Activated CD4-positive, alpha-beta T cell treated with anti-CD3 and anti-CD28 coated beads, Interleukin-2, amount 50 U/mL, for 16 hours (primary cell): ENCODE measurements at regions not wholly inside any gene's neighbourhood (a gene's known extent, or its start where the extent isn't known, plus 50 kb on each side); places are given as distances from the start of the nearest gene placed in this dataset.
"Not testable (repeated sequence)": the region's sequence is repeated elsewhere in the genome, so short reads cannot be mapped to it uniquely, and the experiment has no call there.

ENCODE experiments used
- DNase-seq: peaks from one replicate; pipeline ENCODE4 v3.0.0-alpha.2; 2020

DNA sequence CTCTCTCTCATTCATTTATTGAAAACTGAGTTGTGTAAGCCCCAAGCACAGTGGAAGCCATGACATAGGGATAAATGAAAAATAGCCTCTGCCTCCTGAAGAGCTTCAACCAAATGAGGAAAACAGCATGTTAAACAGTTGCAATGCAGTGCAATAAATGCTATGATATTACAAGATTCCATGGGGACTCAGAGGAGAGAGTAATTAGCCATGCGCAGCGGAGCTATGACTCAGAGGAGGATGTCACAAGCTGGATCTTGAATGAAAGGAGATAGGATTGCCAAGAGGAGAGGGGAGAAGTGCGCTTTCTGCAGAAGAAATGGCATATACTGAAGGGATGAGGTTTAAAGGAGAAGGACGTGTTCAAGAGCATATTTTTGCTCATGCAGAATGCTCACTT, 231.3 kb upstream of the PLXNA2 start:
- DNase-seq, result no peak

DNA sequence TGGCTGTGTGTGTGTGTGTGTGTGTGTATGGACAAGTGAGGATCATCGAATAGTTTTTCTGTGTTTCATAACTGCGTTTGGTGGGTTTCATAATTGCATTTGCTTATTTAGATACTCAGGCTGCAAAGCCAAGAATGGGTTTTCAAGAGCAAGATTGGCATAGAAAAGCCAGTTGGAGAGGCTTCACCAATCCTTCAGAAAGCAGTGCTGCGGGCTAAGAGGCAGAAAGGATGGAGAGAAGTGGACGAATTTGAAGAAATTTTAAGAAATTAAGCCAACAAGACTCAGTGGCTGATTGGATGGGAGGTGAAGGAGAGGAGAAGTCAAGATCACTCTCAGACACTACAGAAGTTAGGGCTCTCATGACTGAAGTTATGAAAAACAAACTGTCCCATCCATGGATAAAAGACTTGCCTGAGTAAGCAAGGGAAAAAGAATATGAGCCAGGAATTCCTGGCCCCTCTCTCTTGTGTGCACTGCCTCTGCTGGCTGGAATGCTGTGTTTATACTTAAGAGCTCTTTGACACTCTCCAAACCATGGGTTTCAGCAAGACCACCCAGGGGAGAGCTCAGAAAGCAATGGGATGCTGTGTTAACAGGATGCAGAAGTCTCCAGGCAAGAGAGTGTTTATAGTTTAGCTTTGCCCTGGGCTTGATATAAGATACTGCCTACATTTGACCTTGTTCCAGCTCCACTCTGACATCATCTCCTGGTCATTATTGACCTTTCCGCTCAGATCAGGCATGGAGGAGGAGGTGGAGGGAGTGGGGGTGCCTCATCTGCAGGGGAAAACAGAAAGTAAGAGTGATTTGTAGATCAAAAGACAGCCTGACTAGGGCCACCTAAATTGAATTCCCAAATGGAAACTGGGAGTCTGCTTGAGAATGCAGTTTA, 232.0 kb upstream of the PLXNA2 start:
- DNase-seq, result no peak

DNA sequence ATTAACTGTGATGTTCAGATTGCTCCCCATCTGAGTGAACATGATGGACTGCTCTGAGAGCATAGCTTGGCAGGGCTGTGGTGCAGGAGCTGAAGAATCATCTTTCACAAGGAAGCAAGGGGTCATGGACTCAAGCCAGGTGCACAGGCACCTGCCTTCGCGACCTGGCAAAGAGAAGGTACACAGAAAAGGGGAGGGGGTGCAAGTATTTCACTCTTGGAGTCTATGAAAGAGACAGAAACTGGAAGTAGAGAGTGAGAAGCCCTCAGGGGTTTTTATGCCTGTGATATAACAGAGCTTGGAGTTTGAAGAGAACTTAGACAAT, 232.6 kb upstream of the PLXNA2 start:
- no peak for DNase-seq

DNA sequence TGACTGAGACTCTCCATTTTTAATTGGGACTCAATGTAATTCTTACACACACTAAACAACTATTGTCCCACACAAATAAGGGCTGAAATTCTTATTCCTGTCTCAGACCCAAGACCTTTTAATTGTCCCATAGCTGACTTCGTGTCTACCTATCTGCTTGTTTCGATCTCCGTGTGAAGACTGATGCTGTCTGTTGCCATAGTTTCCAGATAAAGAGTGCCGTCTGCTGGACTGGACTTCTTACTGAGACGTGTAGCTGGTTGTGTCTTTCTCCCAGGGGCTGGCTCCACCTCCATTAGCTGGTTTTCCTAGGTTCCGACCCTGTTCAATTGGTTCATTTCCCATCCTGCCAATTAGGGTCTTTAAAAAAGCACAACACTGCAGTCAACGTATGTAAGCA, 235.3 kb upstream of the PLXNA2 start:
- no peak for DNase-seq

DNA sequence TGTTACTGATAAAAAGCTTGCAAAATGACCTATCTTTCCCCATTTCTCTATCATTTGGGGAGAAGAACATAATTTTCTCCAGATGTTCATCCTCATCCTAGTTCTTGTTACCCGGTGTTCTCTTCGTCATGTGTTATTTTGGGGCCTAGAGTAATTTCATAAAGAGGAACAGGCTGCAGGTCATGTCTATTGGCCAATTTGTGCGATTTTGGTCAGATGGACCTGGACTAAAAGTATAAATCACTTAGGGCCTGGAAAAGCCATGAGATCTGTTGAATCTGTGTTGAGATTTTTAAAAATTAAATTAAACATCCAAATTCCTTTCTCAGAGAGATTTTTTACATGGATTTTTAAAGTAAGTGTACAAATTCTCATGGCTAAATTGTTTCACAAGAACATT, 241.3 kb upstream of the PLXNA2 start:
- no peak for DNase-seq

DNA sequence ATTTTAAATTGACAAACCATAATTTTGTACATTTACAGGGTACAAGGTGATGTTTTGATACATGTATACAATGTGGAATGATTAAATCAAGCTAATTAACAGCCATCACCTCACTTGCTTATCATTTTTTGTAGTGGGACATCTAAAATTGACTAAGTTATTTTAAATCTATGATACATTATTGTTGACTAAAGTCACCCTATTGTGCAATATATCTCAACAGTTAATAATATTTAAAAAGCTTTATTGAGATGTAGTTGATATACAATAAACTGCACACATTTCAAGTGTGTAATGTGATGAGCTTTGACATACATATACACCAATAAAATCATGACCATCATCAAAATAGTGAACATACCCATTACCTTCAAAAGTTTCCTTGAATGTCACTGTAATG, 242.5 kb upstream of the PLXNA2 start:
- no peak for DNase-seq

DNA sequence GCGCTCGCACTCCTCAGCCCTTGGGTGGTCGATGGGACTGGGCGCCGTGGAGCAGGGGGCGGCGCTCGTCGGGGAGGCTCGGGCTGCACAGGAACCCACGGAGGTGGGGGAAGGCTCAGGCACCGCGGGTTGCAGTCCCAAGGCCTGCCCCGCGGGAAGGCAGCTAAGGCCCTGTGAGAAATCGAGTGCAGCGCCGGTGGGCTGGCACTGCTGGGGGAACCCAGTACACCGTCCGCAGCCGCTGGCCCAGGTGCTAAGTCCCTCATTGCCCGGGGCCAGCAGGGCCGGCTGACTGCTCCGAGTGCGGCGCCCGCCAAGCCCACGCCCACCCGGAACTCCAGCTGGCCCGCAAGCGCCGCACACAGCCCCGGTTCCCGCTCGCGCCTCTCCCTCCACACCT, 244.2 kb upstream of the PLXNA2 start:
- DNase-seq, result not testable (repeated sequence)

DNA sequence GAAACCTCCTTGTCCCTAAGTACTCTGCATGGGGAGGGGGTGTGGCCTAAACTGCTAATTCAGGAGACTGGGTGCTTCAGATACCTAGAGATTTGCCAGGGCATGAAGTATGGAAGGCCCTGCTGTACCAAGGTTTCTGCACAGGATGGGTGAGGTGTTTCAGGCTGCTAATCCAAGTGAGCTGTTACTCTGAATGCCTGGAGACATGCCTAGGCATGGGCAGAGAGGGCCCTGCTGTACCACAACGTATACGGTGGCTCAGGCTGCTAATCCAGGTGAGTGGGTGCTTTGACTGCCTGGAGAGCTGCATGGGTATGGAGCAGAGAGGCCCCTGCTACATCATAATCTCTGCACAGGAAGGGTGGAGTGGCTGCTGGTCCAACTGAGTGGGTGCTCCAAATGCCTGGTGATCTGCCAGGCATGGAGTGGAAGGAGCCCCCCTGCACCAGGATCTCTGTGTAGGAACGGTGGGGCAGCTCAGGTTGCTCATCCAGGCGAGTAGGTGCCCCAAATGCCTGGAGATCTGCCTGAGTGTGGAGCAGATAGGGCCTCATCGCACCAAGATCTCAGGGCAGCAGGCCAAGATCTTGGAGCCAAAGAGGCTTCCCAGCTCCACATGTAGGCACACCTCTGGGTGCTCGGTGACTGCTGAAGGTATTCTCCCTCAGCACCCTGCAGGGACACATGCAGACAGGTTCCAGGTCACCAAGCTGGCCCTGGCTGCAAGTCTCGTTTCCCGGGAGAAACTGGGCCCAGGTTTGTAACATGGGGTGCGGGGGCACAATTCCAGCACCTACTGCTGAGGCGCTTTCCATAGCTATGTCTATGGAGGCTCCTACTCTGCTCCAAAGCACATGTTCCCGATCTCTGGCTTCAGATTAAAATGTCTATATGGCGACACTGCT, 252.5 kb upstream of the PLXNA2 start:
- no peak for DNase-seq

DNA sequence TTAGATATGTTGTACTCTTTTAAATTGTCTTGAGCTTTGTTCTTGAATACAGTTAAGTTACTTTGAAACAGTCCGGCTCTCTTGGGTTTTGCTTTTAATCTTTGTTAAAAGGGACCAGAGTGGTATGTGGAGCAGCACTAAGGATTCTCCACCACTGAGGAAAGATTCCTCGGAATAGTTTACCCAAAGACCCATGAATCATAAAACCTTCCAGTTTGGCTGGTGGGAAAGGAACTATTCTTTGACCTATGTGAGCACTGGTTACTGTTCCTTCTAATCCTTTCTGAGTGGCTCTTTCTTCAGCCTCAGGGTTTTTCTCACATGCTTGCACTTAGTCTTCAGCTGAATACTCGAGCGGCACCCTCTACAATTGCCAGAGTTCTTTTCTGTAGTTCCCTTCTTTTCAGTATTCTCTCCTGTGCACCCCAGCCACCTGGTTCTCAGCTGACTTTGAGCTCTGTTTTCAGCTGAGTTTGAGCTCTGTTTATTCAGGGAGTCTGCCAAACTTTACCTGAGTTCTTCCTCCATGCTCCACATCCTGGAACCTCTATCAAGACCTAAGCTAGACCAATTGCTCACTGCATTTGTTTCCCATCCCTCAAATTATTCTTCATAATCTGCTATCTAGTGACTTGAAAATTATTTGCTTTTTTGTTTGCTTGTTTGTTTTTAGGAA, 253.8 kb upstream of the PLXNA2 start:
- no peak for DNase-seq

DNA sequence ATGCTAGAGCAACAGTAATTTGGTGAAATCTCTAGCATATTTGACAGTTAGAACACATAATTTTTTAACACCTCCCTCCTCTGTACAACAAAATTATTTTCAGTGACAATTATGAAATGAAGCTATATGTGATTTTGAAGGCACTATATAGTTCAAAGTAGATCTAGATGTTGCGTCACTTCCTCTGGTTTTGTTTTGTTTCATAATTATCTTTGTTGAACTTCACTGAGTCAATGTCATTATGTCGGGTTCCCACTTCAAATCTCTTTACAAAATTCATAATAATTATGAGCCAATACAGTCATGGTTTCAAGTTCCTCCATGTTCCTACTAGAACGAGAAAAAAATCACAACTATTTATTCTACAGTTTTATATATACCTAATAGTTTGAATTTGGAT, 254.8 kb upstream of the PLXNA2 start:
- no peak for DNase-seq

DNA sequence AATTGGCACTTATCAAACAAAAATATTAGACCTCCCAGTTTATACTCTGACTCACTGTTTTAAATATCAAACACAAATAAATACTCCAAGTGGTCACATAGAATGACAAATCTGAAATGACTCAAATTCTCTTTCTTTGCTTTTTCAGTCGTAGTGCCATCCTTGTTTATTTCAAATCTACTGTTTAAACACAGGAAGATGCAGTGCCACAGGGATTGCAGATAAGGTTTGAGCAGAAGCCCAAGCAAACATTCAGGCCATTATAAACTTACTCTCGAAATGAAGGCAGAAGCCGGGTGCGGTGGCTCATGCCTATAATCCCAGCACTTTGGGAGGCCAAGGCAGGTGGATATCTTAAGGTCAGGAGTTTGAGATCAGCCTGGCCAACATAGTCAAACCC, 255.4 kb upstream of the PLXNA2 start:
- DNase-seq, result no peak

DNA sequence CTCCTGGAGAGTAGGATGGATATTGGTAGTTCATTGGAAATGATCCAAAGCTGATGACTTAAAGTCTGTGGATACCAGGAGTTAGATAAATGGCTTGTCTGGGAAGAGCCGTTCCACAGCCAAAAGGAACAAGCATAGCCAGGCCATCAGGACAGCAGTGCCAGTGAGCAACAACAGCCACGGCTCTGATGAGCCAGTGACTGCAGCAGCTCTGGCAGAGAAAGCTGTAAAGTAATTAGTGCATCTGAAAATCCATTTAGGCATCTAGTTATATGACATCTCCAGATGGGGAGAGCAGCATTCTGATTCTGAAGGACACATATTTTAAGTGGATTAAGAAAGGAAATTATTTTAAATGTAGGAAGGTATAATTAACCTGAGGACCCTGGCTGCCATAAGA, 256.2 kb upstream of the PLXNA2 start:
- no peak for DNase-seq

DNA sequence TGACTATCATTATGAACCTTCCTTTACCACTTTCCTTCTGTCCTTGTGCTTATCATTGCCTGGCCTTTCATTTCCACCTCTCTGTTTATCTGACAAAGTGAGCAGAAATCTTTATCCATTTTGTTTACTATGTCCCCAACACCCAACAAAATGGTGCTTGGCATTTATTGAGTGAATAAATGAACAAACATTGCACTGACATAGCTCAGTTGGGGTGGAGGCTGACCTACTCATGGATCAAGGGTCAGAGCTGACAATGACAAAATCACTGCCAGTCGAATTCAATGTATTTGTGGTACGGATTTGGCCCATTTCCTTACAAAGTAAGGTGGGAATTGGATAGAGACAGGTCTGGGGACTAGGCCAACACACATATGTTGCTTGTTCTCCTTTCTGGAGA, 257.4 kb upstream of the PLXNA2 start:
- no peak for DNase-seq

DNA sequence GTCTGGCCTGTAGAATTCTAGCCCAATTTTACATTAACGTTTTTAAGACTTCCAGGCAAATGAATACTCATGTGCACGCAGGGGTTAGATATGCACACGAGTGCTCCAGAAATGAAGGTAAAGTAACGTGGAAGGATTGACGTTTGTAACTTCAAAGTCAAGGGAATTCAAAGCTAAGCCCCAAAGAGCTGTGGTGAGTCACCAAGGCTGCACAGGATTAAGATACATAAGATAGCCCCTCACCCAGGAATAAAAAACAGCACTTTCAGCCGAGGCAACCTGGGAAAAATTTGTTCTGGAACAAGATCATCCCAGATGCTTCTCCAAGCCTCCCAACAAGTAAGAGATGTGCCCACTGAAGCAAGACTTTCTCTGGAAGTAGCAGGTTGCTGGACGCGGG, 259.6 kb upstream of the PLXNA2 start:
- no peak for DNase-seq

DNA sequence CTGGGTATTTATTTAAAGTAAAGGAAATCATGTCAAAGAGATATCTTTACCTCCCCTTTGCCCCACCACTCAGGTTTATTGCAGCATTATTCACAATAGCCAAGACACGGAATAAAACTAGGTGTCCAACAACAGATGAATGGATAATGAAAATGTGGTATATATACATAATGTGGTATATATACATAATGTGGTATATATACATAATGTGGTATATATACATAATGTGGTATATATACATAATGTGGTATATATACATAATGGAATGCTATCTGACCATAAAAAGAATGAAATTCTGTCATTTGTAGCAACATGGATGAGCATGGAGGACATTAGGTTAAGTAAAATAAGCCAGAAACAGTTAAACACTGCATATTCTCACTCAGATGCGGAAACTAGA, 262.6 kb upstream of the PLXNA2 start:
- no peak for DNase-seq

DNA sequence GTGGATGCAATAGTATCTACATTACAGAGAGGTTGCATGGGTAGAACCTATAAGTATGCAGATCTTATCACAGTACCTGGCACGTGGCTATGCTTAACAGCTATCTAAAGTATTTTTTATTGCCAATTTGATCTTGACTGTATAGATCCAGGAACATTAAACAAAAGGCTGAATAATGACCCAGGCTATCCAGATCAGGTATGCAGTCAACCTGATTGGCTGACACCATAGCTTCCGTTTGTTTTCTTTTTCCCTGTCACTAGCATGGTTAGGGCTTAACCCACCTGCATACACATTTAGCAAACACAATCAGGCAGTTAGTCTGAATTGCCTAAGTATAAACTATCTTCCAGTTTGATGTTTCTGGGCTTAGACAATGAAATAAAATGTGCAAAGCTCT, 264.9 kb upstream of the PLXNA2 start:
- DNase-seq, result no peak

DNA sequence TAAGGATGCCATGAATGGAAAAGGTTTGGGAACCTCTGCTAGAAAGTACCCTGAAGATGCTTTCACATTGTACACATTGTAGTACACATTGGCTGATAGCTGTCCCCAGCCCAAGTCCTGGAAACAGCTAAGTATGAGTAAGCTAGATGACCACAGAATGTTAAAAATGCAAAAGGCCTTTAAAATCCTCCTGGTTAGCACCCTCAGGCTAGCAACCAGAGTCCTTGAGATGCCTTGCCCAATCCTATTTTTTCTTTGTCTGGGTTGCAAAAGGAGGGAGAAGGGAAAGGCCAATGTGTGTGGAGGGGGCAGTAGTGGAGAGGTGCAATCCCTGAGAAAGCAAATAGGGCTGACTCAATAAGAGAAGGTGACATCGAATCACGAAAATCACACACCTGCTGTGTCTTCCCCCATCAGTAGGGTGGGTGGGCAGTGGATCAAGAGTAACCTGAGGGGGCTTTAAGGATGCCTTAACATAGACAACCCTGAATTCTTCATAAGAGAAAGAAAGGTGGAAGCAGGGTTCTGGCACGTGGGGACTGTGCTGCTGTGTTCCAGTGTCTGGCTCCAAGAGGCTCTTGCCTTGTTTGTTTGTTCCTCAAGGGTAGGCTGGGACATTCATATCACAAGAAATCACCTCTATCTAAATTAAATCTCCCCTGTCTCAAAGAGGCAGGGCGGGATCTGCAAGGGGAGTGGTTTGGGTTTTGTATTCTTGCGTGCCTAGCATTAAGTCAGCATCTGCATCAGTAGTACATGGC, 266.2 kb upstream of the PLXNA2 start:
- DNase-seq, result no peak

DNA sequence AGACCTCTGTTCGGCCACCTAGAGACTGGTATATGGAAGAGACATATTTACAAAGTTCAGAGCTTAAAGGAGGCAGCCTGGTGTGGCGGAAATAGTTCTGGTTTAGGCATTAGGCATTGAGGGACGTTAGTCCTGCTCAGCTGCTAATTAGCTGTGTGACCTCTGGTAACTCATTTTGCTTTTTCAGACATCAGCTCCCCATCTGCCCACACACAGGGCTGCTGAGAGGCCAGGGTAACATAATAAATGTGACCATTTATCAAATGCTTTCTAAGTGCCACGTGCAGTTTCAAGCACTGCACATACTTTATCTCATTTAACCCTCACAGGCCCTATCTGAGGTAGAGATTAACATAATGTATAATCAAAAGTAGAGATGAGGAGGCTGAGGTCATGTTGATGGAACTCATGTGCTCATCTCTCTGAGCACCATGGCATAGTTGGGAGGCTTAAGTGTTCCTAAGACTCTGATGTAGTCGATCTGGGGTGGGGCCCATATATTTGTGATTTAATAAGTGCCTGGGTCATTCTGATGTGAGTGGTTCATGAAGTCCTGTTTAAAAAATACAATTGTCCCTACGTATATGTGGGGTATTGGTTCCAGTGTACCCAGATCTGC, 267.2 kb upstream of the PLXNA2 start:
- DNase-seq, result no peak

DNA sequence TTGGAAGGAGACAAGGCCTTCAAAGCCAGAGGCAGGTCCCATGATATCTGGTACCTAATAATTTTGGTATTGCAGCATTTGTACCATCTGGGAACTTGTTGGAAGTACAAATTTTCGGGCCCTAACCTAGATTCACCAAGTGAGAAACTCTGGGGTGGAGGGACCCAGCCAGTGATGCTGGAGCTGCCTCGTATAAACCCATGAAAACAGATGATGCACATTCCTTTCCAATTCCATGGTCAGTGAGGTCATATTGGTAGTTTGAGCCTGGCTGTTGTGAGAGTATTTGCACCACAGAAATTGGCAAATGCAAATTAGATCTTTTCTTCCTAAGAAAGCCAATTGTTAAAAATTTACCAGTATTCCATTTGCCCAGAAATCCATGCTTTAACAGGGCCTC, 269.6 kb upstream of the PLXNA2 start:
- DNase-seq, result no peak

DNA sequence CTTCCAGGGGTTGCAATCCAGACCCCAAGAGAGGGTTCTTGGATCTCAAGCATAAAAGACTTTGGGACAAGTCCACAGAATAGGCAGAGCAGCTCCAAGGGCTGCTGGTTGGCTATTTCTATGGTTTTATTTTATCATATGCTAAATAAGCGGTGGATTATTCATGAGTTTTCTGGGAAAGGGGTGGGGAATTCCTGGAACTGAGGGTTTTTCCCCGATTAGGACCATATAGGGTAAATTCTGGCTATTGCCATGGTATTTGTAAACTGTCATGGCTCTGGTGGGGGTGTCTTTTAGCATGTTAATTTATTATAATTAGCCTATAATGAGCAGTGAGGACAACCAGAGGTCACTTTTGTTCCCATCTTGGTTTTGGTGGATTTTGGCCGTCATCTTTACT, 270.9 kb upstream of the PLXNA2 start:
- DNase-seq, result no peak

DNA sequence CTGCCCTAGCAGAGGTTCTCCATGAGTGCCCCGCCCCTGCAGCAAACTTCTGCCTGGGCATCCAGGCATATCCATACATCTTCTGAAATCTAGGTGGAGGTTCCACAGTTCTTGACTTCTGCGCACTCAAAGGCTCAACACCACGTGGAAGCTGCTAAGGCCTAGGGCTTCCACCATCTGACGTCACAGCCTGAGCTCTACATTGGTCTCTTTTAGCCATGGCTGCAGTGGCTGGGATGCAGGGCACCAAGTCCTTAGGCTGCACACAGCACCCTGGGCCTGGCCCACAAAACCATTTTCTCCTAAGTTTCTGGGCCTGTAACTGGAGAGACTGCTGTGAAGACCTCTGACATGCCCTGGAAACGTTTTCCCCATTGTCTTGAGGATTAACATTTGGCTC, 272.6 kb upstream of the PLXNA2 start:
- DNase-seq, result no peak

DNA sequence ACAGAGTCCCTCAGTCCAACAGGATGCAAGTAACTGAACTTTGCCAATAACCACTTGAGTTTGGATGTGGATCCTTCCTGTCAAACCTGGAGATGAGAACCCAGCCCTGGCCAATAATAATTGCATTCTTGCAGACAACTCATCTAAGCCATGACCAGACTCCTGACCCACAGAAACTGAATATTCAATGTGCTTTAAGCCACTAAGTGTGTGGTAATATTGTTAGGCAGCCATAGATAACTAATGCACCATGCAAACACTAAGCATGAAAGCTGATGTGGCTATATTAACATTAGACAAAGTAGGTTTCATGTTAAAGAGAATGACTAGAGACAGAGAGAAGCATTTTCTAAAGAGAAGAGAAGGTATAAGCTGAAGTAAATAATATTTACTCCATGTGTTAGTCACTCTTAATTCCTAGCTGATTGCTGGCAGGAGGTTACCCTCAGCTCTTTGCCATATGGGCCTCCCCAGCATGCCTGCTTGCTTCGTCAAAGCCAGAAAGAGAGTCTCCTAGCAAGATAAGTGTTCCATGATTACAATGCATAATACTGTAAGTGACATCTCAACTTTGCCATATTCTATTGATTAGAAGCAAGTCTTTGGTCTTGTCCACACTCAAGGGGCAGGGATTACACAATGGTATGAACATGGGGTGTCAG, 276.4 kb upstream of the PLXNA2 start:
- DNase-seq, result no peak
